GM11168 (cell line): ENCODE measurements at regions not wholly inside any gene's neighbourhood (a gene's known extent, or its start where the extent isn't known, plus 50 kb on each side); places are given as distances from the start of the nearest gene placed in this dataset.
"Not testable (repeated sequence)": the region's sequence is repeated elsewhere in the genome, so short reads cannot be mapped to it uniquely, and the experiment has no call there.

Experiments used
- in situ Hi-C: fragments of 300-500 bp; cut with MboI; formaldehyde crosslinking; loops from one replicate; pipeline ENCODE4 v1.12.0; 2022; ENCODE audit warnings: low sequenced_read_pairs; ENCODE audit not compliant: unreplicated experiment

DNA sequence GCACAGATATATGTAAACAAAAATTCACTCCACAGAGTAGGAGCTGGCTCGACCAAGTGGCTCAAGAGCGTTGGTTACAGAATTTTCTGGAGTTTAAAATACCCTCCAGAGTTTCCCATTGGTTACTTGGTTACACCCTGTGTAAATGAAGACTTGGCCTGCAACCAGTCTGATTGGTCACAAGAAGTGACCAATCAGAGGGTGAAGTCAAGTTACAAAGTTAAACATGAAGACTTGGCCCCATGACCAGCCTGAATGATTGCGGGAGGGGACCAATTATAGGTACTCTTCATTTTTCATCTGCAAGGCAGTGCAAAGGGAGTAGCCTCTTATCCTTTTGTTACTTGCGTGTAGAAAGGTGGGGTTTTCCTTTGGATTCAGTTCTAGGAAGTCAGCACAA is 121.3 kb upstream of the SALL1 start:
- in situ Hi-C loops = no loop called here

DNA sequence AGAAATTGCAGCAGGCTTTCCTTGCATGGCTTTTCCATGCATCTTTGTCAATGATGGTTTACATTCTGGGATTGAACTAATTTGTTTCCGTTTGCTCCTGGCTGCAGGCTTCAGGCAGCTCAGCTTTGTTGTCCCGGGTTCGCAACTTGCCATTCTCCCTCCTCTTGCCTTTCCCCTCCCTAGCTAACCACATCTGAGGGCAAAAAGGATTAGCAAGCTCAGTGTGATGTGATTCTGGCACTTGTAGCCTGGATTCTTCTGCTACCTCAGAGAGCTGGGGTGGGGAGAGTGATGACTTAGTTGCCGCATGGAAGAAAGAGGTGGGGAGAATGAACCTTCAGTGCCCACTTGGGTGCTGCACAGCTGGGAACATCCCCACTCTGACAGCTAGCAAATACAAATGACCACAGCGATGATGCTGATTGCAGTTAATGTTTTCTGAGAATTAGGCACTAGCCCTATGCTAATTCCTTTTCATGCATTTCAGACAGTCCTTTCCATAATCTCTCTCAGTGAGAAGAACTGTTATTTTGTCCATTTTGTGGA is 120.2 kb upstream of the SALL1 start:
- in situ Hi-C loops = no loop called here

DNA sequence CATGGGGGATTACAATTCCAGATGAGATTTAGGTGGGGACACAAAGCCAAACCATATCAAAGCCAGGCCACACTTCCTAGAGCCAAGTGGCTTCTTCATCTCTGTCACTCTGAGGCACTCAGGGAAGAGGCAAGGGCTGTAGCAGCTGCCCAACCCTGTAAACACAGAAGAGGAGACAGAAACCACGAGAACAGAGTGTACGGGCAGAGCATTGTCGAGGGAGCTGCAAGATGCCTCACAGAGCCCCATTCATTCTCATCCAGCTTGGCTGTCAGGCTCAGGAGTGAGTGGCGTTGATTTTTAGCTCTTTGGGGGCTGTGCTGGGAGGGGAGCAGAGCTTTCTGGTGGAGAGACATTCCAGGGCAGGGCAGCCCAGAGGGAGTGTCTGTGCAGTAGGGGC is 117.2 kb upstream of the SALL1 start:
- in situ Hi-C loops = no loop called here

DNA sequence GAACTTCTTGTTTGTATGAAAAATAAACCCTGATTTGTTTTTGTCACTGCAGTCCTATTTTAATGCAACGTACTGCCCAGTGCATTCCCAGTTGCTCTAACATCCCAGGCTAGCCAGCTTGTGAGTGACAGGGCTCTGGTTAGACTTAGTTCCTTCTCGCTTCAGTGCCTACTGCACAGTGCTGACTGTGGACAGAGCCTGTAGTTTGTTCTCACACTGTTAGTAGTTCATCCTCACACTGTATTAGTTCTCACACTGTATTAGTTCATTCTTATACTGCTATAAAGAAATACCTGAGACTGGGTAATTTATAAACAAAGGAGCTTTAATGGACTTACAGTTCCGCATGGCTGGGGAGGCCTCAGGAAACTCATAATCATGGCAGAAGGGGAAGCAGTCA is 116.6 kb upstream of the SALL1 start:
- in situ Hi-C loops = no loop called here

DNA sequence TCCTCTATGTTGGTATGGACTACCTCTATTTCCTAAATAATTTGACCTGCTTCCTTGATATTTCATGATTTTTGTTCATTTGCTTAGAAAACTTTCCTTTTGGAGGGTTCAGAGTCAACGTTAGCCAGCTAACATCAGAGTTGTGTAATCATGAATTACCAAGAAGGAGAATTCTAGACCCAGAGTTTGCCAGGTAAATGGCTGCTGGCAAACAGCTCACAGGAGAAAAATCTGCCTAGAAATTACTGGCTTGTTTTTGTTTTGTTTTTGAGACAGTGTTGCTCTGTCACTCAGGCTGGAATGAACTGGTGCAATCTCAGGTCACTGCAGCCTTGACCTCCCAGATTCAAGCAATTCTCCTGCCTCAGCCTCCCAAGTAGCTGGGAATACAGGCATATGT is 111.4 kb upstream of the SALL1 start:
- in situ Hi-C loops = no loop called here

DNA sequence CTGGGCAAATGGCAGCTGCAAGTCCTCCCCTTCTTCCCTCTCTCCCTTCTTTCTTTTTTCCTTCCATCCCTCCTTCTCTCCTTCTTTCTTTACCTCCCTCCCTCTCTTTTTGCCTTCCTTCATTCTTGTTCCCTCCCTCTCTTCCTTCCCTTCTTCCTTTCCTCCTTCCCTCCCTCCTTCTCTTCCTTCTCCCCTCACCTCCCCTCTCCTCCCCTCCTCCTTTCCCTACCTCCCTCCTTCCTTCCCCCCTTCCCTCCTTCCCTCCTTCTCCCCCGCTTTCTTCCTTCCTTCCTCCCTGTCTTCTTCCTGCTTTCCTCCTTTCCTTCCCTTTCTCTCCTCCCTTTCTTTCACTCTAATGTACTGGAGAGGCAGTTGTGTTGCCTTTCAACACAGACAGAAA is 110.8 kb upstream of the SALL1 start:
- in situ Hi-C loops = no loop called here

DNA sequence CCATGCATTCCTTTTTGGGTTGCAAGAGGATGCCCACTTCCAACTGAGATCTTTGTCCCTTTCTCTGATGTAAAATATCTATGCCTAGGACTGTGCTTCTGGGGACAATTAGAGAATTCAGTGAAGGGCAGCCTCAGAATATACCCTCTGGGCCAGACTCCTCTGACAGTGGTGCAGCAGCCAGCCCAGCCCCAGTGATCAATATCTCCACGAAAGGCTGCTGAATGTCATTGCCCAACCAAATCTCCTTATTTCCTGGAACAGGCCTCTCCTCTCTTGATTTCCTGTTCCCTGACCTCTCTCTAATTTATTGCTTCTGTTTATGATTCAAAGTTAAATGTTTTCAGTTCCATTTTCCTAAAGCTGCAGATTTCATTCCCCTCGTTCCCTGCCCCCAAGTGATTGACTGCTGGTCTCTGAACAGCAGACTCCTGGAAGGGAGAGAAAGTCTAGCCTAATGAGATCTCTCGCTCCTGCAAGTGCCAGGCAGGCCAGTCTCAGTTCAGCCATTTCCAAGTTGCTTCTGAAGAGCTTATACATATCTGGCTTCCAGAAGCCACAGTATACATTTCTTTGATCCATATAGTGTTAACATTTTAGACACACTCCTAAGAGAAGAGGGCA is 104.4 kb upstream of the SALL1 start:
- in situ Hi-C loops = no loop called here

DNA sequence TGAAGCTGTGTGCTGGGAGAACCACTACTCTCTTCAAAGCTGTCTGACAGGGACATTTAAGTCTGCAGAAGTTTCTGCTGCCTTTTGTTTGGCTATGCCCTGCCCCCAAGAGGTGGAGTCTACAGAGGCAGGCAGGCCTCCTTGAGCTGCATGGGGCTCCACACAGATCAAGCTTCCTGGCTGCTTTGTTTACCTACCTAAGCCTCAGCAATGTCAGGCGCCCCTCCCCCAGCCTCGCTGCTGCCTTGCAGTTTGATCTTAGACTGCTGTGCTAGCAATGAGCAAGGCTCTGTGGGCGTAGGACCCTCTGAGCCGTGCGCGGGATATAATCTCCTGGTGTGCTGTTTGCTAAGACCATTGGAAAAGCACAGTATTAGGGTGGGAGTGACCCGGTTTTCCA is 103.3 kb upstream of the SALL1 start:
- in situ Hi-C loops = not testable (repeated sequence)

DNA sequence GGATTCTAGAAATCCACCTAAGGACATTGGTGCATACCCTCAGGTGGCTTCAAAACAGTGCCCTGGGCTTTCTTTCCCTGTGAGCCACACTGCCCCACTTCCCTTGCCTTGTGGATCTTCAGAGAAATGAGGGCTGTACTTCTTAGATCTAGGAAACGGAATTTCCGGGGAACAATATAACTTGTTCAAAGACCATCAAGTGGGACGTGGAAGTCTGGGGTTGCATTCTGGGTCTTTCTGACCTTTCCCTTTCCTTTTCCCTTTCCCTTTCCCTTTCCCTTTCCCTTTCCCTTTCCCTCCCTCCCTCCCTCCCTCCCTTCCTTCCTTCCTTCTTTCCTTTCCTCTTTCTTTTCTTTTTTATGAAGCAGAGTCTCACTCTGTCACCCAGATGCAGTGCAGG is 97.1 kb upstream of the SALL1 start:
- in situ Hi-C loops = no loop called here

DNA sequence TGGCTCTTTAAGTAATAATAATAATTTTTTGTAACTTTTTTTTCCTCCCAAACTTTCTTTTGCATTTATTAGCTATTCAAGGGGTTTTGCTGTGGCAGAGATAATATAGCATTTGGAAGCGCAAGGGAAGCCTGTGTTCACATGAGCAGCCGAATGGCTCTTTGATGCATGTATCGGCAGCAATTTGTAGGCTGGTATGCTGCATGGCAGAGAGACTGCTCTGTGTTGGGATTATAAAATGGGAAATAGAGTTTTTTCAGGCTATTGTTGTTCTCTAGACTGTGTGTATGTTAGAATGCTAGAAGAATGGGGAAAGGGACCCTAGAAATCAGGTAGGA is 94.6 kb upstream of the SALL1 start:
- in situ Hi-C loops = no loop called here

DNA sequence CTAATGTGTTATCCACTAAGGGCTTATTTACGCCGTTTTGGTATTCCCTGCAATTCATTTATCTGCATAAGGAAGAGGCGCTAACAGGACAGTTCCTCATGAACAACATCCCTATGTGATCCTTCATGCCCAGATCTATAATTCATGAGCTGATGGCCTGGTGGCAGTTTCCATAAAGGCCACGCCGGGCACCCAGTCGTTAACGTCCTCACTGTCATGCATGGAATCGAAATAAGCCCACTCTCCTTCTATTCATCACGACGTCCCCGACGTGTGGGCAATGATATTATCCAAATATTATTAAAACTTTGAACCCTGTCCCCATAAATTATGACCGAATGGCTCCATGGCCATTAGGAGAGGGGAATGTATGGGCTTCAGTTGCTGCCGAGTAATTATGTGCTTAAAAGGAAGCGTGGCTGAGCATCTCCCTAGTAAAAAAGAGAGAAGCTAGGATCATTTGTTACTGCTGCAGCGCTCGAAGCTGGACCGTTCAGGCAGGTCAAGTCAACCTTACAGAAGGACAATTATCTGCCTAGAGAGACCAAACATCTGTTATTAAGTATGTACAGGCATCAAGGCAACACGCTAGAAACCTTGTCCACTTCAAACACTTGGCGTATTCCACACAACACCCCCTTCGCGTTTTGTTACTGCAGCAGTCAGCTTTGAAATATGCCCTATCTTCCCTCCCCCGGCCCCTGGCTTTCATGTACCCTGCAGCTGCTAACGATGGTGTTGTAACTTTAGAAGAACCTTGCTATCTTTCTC is 94.0 kb upstream of the SALL1 start:
- in situ Hi-C loops = no loop called here

DNA sequence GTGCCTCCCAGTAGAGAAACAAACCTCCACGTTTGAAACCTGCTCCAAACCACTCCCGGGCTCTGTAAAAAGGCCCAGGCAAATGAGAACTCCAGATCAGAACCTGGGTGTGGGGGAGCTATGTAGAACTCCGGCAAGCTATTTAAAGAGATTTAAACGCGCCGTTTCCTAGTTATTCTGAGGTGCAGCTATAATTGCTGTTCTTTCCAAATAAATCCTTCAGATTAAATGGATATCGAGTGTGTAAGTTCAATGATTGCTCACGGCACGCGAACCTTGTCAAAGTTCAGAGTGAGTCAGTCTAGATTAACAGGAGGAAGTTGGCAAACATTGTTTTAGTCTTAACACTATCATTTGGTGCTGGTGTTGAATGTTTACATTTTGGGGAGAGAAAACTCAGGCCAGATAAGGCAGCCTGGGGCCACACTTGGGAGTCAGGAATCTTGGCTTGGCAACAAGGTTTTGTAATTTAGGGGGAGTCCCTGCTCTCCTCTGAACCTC is 92.9 kb upstream of the SALL1 start:
- in situ Hi-C loops = no loop called here

DNA sequence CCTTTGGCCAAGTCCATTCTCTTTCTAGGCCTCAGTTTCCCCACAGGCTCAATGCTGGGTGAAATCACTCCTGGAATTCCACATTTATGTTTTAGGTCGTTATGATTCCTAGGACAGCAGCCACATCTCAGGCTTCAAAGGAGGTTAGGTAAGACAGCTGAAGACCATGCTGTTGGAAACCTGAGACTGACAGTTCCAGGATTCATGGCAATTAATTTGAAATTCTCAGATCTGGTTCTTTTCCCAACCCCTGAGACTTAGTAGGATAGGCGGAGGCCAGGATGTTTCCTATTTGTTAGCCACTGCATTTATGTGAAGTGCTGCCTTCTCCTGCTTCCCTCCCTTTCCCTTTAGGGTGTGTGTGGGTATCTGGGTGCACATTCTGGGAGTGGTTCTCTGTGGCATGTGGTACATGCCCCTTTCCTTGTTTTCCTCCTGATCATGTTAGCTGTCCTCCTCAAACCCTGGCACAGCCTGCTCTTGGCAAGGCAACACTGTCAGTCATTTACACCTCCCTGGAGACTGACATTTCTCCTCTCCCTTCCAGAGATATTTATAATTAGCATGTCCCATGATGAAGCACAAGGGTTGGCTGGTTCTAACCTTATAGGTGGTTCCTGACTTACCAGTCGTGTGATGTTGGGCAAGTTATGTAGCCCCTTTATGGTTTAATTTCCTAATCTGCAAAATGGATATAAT is 91.4 kb upstream of the SALL1 start:
- in situ Hi-C loops = no loop called here

DNA sequence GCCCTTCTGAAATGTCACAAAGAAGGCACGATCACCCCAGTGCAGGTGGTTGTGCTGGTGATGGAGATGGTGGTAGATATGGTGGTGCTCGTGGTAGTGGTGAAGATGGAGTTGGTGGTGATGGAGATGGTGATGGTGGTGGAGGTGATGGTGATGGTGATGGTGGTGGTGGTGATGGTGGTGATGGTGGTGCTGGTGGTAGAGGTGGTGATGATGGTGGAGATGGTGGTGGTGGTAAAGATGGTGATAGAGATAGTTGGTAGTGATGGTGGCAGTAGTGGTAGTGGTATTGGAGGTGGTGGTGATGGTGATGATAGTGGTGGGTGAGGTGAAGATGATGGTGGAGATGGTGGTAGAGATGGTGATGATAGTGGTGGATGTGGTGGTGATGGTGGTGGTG is 88.1 kb upstream of the SALL1 start:
- in situ Hi-C loops = no loop called here

DNA sequence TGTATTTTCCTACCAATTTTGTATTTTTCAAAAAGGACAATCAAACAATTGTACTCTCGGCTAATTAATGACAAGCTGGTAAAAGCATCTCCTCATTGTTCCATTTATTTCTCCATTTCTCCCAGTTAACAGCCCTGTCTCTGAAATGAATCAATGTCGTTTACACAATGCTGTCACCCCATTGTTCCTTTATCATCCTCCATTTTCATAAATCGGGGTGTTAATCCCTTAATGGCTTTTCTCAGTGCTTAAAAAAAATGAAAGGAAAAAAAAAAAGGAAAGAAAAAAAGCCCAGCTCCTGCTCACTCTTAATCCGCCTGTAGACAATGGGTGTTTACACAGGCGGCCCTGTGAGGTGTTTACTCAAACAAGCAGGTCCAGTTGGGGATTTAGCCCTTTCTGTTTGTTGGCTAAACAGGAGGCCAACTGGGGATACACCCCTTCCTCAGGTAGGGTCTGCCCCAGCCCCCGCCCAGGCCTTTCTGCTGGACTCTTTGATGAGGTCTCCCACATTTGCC is 86.8 kb upstream of the SALL1 start:
- in situ Hi-C loops = no loop called here

DNA sequence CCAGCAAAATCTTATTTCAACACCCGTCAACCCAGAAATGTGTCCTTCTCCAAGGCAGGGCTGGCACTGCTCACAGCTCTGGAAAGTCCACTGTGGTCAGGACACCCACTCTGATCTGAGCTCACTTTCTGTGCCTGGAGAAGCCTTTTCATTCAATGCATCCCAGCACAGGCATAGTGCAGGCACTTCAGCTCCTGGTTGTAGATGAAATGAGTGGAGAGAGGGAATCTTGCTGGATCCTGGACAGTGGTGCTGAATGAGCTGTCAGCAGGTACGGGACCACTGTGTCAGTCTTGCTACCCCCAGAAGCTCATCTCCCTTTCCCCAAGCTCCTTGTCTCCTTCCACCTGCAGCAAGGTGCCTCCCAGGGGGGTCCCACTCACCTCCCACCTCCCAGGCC is 86.1 kb upstream of the SALL1 start:
- in situ Hi-C loops = no loop called here

DNA sequence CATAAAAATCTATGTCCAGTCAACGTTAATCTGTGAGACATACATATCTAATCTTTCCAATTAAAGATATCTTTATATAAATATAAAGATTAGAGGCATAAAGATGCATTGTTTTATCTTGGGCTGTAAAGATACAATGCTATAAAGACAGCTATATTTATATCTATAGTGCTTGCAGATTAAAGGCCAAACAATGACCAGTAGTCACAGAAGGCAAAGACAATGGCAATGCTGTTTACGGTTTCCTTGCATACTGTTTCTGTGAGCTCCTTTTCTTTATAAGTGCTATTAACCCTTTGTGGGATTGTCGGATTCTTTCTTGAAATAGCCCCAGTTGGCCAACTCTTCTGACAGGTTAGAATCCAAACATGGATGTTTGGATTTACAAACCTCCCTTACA is 85.5 kb upstream of the SALL1 start:
- in situ Hi-C loops = no loop called here

DNA sequence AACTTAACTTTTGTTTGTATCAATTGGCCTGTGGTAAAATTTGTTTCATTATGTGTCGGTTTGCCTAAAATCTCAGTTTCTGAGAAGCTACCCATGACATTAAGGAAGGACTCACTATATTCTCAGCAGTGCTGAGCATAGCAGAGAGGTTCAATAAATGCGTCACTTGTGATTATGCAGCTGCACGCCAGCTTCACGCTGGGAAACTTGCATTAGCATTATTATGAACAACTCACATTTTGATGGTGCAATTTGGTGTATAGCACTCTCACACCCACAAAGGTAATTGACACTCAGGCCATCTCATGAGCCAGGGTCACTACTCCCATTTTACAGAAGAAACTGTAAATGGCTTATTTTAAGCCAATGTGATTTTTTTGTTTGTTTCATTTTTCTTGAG is 80.6 kb upstream of the SALL1 start:
- in situ Hi-C loops = no loop called here

DNA sequence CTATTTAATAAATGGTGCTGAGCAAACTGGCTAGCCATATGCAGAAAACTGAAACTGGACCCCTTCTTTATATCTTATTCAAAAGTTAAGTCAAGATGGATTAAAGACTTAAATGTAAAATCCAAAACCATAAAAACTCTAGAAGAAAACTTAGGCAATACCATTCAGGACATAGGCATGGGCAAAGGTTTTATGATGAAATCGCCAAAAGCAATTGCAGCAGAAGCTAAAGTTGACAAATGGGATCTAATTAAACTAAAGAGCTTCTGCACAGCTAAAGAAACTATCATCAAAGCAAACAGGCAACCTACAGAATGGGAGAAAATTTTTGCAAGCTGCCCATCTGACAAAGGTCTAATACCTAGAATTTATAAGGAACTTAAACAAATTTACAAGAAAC is 79.0 kb upstream of the SALL1 start:
- in situ Hi-C loops = not testable (repeated sequence)

DNA sequence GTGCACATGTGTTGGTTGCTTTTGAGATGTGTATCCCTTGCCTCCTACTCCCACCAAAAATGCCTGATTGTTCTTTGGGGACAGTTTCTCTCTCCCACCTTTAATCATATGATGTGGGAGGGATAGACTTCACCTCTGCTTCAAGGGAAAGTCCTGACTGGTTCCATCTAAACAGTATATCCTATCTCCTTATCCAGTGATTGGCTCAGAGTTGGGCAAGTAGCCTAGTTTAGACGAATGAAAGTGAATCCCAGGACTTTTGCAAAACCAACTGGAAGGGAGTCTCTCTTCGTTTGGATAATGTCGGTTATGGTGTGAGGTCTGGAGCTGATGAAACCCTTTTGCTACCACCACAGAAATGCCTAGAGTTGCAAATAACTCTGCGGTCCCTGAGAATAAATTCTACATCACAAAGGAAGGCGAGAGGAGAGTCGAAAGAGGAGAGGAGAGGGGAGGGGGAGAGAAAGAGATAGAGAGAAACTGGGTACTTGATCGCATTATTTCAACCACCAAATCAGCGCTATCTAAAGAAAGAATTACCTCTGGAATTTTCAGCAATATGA is 77.1 kb upstream of the SALL1 start:
- in situ Hi-C loops = no loop called here

DNA sequence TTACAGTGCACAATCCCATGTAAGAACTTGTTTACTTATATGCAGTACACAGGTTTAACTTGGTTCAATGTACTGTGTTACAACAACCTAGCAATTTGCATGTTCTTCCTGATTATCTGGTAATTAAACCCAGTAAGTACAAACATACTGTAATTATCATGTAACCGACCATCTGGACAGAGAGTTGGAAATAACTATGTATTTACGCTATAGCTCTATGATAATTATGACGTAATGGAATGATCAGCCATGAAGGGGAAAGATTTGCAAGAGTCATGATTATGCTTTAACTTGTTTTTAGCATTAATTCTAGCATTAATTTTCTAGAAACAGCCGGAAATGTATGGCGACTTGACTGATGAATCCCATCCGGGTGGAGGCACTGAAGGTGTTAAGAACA is 74.8 kb upstream of the SALL1 start:
- in situ Hi-C loops = no loop called here
